GM23338 (cell line): ENCODE measurements at regions not wholly inside any gene's neighbourhood (a gene's known extent, or its start where the extent isn't known, plus 50 kb on each side); places are given as distances from the start of the nearest gene placed in this dataset.

Experiments used
- CREB1 ChIP-seq: fragments of 250-450 bp; sonication (Bioruptor Pico); IDR thresholded peaks from 2 replicates; pipeline ENCODE4 v1.5.0; 2020; ENCODE audit warnings: low read depth, mild to moderate bottlenecking, moderate library complexity
- CTCF ChIP-seq, 2 experiments: fragments of 200-600 bp in 1 of 2; sonication (generic) in 1 of 2; conservative IDR thresholded peaks; 2 replicates each; pipeline versions ENCODE4 v1.5.1 to v1.6.1; 2016 to 2017; ENCODE audit warnings: antibody characterized with exemption in 2 of 2, low read depth in 2 of 2, mild to moderate bottlenecking in 2 of 2, moderate library complexity in 1 of 2
- EZH2 ChIP-seq: fragments of 200-600 bp; sonication (generic); IDR thresholded peaks from one replicate; pipeline ENCODE4 v1.8.0; 2017; ENCODE audit warnings: antibody characterized with exemption, mild to moderate bottlenecking, low read depth; ENCODE audit not compliant: unreplicated experiment
- EZH2phosphoT487 ChIP-seq: fragments of 200-600 bp; sonication (generic); IDR thresholded peaks from one replicate; pipeline ENCODE4 v1.8.1; 2018; ENCODE audit warnings: antibody characterized with exemption; ENCODE audit not compliant: unreplicated experiment
- JUNB ChIP-seq: IDR thresholded peaks from one replicate; pipeline ENCODE4 v1.6.1; 2016; ENCODE audit warnings: antibody characterized with exemption; ENCODE audit not compliant: unreplicated experiment
- NANOG ChIP-seq: IDR thresholded peaks from 2 replicates; pipeline ENCODE4 v1.6.1; 2016; ENCODE audit warnings: antibody characterized with exemption, borderline replicate concordance
- POLR2AphosphoS5 ChIP-seq: IDR thresholded peaks from 2 replicates; pipeline ENCODE4 v1.6.1; 2016; ENCODE audit warnings: antibody characterized with exemption, low read depth
- STAT1 ChIP-seq: IDR thresholded peaks from one replicate; pipeline ENCODE4 v1.6.1; 2016; ENCODE audit warnings: antibody characterized with exemption; ENCODE audit not compliant: unreplicated experiment
- ZNF114 ChIP-seq: fragments of 250-450 bp; sonication (Bioruptor Pico); IDR thresholded peaks from 2 replicates; pipeline ENCODE4 v1.5.0; 2020; ENCODE audit warnings: mild to moderate bottlenecking, moderate library complexity
- ZNF331 ChIP-seq: fragments of 250-450 bp; sonication (Bioruptor Pico); IDR thresholded peaks from 2 replicates; pipeline ENCODE4 v1.5.0; 2020; ENCODE audit warnings: low read depth, mild to moderate bottlenecking, moderate library complexity
- TF ChIP-seq, protein P1 (sequence below): IDR thresholded peaks from one replicate; pipeline ENCODE4 v1.6.1; 2018; ENCODE audit warnings: antibody characterized with exemption; ENCODE audit not compliant: unreplicated experiment
- TF ChIP-seq, protein P2 (sequence below): fragments of 250-450 bp; sonication (Bioruptor Pico); IDR thresholded peaks from 2 replicates; pipeline ENCODE4 v1.5.0; 2020; ENCODE audit warnings: mild to moderate bottlenecking, moderate library complexity

DNA sequence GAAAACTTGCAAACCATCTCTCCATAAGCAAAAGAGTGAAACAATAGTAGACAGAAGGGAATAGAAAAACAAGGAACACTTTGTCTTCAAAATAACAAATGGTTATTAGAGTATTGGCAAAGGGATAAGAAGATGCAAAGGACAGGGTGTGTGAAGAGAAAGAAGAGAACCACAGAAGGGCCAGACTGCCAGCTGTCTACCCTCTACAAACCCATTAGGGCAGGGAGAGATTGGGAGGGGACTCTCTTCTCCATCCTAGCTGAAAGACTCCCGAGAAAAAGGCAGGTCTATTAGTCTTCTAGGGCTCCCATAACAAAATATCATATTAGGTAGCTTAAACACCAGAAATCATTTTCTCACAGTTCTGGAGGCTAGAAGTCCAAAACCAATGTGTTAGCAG is 292.8 kb downstream of the PTBP2 start:
- TF ChIP-seq CTCF (conservative IDR thresholded peaks at IDR 0.05; ENCODE audit: low read depth in 2 of 2) (no peak), NANOG (no peak), POLR2AphosphoS5 (no peak), EZH2phosphoT487 (no peak), JUNB (no peak), ZNF331 (no peak), ZNF114 (CRISPR knock-in tag) (no peak), EZH2 (no peak), CREB1 (no peak), STAT1 (no peak)
- TF ChIP-seq, protein P1, sequence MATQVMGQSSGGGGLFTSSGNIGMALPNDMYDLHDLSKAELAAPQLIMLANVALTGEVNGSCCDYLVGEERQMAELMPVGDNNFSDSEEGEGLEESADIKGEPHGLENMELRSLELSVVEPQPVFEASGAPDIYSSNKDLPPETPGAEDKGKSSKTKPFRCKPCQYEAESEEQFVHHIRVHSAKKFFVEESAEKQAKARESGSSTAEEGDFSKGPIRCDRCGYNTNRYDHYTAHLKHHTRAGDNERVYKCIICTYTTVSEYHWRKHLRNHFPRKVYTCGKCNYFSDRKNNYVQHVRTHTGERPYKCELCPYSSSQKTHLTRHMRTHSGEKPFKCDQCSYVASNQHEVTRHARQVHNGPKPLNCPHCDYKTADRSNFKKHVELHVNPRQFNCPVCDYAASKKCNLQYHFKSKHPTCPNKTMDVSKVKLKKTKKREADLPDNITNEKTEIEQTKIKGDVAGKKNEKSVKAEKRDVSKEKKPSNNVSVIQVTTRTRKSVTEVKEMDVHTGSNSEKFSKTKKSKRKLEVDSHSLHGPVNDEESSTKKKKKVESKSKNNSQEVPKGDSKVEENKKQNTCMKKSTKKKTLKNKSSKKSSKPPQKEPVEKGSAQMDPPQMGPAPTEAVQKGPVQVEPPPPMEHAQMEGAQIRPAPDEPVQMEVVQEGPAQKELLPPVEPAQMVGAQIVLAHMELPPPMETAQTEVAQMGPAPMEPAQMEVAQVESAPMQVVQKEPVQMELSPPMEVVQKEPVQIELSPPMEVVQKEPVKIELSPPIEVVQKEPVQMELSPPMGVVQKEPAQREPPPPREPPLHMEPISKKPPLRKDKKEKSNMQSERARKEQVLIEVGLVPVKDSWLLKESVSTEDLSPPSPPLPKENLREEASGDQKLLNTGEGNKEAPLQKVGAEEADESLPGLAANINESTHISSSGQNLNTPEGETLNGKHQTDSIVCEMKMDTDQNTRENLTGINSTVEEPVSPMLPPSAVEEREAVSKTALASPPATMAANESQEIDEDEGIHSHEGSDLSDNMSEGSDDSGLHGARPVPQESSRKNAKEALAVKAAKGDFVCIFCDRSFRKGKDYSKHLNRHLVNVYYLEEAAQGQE: no peak
- TF ChIP-seq, protein P2, sequence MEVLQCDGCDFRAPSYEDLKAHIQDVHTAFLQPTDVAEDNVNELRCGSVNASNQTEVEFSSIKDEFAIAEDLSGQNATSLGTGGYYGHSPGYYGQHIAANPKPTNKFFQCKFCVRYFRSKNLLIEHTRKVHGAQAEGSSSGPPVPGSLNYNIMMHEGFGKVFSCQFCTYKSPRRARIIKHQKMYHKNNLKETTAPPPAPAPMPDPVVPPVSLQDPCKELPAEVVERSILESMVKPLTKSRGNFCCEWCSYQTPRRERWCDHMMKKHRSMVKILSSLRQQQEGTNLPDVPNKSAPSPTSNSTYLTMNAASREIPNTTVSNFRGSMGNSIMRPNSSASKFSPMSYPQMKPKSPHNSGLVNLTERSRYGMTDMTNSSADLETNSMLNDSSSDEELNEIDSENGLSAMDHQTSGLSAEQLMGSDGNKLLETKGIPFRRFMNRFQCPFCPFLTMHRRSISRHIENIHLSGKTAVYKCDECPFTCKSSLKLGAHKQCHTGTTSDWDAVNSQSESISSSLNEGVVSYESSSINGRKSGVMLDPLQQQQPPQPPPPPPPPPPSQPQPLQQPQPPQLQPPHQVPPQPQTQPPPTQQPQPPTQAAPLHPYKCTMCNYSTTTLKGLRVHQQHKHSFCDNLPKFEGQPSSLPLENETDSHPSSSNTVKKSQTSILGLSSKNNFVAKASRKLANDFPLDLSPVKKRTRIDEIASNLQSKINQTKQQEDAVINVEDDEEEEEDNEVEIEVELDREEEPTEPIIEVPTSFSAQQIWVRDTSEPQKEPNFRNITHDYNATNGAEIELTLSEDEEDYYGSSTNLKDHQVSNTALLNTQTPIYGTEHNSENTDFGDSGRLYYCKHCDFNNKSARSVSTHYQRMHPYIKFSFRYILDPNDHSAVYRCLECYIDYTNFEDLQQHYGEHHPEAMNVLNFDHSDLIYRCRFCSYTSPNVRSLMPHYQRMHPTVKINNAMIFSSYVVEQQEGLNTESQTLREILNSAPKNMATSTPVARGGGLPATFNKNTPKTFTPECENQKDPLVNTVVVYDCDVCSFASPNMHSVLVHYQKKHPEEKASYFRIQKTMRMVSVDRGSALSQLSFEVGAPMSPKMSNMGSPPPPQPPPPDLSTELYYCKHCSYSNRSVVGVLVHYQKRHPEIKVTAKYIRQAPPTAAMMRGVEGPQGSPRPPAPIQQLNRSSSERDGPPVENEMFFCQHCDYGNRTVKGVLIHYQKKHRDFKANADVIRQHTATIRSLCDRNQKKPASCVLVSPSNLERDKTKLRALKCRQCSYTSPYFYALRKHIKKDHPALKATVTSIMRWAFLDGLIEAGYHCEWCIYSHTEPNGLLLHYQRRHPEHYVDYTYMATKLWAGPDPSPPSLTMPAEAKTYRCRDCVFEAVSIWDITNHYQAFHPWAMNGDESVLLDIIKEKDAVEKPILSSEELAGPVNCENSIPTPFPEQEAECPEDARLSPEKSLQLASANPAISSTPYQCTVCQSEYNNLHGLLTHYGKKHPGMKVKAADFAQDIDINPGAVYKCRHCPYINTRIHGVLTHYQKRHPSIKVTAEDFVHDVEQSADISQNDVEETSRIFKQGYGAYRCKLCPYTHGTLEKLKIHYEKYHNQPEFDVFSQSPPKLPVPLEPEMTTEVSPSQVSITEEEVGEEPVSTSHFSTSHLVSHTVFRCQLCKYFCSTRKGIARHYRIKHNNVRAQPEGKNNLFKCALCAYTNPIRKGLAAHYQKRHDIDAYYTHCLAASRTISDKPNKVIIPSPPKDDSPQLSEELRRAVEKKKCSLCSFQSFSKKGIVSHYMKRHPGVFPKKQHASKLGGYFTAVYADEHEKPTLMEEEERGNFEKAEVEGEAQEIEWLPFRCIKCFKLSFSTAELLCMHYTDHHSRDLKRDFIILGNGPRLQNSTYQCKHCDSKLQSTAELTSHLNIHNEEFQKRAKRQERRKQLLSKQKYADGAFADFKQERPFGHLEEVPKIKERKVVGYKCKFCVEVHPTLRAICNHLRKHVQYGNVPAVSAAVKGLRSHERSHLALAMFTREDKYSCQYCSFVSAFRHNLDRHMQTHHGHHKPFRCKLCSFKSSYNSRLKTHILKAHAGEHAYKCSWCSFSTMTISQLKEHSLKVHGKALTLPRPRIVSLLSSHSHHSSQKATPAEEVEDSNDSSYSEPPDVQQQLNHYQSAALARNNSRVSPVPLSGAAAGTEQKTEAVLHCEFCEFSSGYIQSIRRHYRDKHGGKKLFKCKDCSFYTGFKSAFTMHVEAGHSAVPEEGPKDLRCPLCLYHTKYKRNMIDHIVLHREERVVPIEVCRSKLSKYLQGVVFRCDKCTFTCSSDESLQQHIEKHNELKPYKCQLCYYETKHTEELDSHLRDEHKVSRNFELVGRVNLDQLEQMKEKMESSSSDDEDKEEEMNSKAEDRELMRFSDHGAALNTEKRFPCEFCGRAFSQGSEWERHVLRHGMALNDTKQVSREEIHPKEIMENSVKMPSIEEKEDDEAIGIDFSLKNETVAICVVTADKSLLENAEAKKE (CRISPR knock-in tag): no peak
